Glomerular visceral epithelial cell (primary cell): ENCODE measurements at regions not wholly inside any gene's neighbourhood (a gene's known extent, or its start where the extent isn't known, plus 50 kb on each side); places are given as distances from the start of the nearest gene placed in this dataset.

Experiments
- DNase-seq: peaks from one replicate; pipeline ENCODE4 v3.0.0-alpha.2; 2016; ENCODE audit errors: extremely low spot score

DNA sequence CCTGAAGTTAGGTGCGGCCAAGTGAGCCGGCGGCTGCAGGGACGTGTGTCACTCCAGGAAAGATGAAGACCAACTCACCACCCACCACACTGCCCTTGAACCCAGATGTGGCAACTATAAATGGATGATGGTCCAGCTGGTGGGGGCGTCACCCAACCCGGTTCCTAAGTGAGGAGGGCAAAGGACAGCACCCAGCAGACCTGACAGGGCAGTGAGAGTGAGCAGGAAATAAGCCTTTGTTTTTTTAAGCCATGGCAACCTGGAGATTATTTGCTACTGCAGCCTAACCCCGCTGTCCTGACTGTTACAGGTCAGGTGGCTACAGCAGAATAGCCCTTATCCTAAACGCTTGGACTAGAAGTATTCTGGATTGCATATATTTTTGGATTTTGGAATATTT is 228.9 kb downstream of the CTTN start:
- DNase-seq, result no peak

DNA sequence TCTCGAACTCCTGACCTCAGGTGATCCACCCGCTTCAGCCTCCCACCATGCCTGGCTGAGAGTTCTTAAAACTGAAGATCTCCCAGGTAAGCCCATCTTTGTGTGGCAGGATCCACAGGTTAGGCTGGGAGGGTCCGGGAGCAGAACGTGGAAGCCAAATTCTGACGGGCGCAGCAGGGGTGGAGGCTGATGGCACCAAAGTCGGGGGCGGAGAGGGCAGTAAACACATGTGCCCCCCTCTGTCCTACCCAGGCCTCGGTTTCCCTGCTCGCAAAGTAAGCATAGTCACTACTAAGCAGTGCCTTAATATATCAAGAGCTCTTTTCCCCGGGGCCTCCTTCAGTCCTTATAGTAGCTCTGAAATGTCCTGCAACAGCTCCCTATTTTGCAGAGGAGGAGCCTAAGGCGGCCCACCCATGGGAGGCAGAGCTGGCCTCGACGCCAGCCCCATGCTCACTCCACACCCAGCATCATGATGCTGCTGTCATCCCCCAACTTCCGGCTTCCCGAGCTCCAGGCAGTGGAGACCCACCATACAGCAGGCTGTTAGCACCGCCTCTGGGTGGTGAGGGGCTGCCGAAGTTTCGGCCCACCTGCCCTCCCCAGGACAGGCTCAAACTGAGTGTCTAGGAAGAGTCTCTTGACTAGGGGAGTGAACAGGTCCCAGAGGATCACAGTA is 230.0 kb downstream of the CTTN start:
- no peak for DNase-seq

- no peak for DNase-seq
Measured at GRCh38 chr11:70628855-70629844, 230.8 kb downstream of the CTTN start.

GRCh38 chr11:70630068-70630467 is 231.7 kb downstream of the CTTN start:
- DNase-seq, result no peak

GRCh38 chr11:70630816-70631623 is 232.7 kb downstream of the CTTN start:
- DNase-seq, result no peak

DNA sequence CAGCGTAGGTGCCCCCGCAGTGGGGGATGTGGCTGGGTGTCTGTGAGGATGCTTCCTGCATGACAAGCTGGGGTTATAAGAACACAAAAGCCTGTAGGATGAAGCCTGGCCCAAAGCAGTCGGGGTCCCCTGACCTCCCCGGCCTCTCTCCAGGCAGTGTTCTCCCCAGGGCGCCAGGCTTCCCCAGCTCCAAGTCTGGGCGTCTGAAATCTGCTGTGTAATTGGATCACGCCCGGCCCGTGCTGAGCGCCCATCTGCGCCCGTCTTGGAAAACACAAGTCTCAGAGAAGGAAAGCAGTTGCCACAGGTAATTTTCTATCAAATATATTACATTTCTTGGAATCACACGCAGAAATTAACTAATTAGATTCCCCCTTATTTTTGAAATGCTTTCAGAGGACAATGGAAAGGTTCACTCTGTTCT is 233.3 kb downstream of the CTTN start:
- no peak for DNase-seq

DNA sequence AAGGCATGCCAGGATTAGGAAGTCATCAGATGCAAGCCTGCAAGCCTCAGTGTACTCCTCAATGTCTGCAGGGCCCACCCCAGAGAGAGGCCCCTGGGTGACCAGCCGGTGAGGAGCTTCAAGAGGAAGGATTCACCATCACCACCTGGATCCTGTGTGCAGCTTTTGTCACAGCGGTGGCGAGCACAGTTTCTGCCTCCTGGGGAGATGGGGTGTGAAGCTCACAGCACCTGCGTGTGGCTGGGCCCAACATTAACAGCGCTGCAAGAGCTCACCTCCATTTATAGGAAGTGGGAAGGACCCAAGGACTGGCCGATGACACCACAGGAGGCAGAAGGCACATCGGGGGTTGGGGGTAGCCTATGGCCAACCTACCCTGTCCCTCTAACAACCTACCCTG is 235.3 kb downstream of the CTTN start:
- DNase-seq, result no peak

GRCh38 chr11:70636659-70637058 is 238.3 kb downstream of the CTTN start:
- no peak for DNase-seq

DNA sequence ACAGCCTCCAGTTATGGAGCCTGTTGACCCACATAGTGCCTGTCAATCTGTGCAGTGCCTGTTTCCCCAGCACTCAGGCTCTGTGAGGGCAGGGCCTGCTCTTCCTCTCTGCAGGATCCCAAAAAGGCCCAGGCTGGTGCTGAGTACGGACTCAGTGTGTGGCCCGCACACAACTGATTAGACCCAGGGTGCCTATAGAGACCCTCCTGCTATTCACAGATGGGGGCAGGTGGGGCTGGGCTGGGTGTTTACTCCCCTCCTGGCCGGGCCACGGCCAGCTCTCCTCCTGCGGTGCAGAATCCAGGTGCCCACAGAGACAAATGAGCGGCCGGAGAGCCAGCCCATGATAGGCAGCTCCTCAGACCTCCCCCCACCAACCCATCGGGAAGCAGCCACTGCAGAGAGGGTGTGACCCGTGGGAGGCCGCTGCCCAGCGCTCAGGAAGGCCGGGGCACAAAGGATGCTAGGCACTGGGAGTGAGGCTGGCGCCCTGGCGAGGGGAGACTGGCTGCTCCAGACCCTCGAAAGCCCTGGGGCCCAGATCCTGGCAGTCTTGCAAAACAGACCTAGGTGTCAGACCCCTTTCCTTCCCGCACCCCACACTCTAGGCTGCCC is 239.0 kb downstream of the CTTN start:
- DNase-seq, result no peak

- no peak for DNase-seq
Measured at GRCh38 chr11:70637949-70638583, 239.7 kb downstream of the CTTN start.

DNA sequence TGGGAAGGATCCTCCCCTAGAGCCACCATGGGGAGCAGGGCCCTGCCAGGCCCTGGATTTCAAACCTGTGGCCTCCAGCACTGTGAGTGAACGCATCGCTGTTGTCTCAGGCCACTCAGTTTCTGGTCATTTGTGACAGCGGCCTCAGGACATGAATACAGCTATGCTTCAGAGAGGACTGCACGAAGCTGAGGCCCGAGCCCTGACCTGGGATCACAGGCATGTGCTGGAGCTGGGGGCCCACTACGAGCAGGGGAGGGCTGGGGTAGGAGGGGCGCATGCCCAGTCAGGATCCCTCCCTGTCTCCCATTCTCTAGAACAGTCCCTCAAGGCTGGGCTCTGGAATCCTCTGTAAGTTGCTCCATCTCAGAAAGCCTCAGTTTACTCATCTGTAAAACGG is 242.1 kb downstream of the CTTN start:
- DNase-seq, result no peak

DNA sequence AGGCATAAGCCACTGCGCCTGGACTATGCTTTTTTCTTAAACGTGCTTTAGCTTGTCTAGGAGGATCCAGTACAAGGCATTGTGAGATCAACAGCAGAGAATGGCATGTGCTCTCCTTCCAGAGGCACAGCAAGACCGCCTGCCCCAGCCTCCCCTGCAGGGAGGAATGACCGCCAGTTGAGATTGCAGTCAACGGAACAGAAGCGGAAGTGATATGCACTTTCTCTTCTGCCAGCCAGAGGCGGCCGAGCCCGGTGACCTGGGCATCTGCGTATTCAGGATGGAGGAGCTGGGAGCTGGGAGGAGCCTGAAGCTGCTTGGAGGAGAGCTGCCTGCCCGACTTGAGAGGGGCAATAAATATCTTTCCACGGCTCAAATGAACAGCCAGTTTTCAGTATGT is 243.0 kb downstream of the CTTN start:
- DNase-seq, result no peak

GRCh38 chr11:70642266-70642665 is 243.9 kb downstream of the CTTN start:
- no peak for DNase-seq

GRCh38 chr11:70643642-70644041 is 245.3 kb downstream of the CTTN start:
- no peak for DNase-seq

GRCh38 chr11:70644343-70645060 is 246.2 kb downstream of the CTTN start:
- no peak for DNase-seq

DNA sequence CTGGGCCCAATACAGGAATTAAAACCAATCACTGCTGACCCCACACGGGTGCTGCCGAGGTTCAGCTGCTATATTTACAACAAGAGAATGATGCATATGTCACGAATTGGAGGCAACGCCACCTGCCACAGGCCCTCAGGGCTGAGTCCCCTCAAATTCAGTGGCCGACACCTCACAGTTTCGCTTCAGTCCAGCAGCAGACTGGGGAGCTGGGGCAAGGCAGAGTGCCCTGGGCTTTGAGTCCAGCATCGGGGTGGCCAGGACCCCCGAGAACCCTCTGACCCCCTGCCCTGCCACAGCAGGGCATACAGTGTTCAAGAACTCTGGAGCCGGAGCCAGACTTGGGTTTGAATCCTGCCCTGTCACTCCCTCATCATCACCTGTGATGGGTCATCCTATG is 247.2 kb downstream of the CTTN start:
- DNase-seq, result no peak

- DNase-seq, result no peak
Measured at GRCh38 chr11:70646272-70647049, 248.1 kb downstream of the CTTN start.

- DNase-seq, result no peak
Measured at GRCh38 chr11:70647188-70648166, 249.1 kb downstream of the CTTN start.
